ENCODE measurements at regions not wholly inside any gene's neighbourhood (a gene's known extent, or its start where the extent isn't known, plus 50 kb on each side); places are given as distances from the start of the nearest gene placed in this dataset.

DNA sequence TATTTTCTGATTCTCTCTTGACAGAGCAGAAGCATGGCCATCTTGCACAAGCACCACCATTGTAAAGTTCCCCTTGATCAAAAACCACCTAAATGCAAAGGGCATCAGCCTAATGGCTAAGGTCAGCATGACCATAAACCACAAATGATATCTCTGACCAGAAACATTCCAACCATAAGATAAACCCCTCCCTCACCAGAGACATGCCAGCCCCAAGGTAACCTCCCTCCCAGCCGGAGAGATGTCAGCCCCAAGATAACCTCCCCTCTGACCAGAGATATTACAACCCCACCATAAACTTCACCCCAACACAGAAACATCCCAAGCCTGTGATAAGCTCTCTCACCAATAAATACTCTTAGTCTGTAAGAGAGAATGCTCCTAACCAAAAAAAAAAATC is 72.1 kb upstream of the CDK1 start:
- H3K27me3 ChIP-seq, result no peaks in the 10 kb centered on the region

DNA sequence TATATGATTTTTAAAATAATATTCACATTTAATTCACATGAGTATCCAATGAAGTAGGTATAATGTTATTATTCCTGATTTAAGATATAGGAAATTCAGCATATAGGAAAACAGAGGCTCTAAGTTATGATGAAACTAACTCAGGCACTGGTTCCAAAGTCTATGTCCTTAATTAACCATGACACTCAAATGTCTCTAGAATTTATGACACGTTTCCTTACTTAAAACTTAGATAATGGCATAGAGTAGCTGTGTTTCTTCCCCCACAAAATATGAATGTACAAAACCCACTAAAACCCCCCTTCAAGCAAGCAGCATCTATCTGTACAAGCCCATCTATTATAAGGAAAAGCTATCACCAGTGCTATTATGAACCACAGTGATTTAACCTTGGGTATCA is 72.9 kb upstream of the CDK1 start:
- no peaks in the 10 kb centered on the region for H3K4me1 ChIP-seq (ENCODE audit: control insufficient read depth in 1 of 2, insufficient read depth in 1 of 2, low read depth in 1 of 2, low read length in 1 of 2)
- no peak overlapping the region for H3K4me3 ChIP-seq (ENCODE audit: low read depth in 1 of 2, low read length in 1 of 2)
- no peaks in the 10 kb centered on the region for H3K27me3 ChIP-seq
- TF ChIP-seq, protein P1, sequence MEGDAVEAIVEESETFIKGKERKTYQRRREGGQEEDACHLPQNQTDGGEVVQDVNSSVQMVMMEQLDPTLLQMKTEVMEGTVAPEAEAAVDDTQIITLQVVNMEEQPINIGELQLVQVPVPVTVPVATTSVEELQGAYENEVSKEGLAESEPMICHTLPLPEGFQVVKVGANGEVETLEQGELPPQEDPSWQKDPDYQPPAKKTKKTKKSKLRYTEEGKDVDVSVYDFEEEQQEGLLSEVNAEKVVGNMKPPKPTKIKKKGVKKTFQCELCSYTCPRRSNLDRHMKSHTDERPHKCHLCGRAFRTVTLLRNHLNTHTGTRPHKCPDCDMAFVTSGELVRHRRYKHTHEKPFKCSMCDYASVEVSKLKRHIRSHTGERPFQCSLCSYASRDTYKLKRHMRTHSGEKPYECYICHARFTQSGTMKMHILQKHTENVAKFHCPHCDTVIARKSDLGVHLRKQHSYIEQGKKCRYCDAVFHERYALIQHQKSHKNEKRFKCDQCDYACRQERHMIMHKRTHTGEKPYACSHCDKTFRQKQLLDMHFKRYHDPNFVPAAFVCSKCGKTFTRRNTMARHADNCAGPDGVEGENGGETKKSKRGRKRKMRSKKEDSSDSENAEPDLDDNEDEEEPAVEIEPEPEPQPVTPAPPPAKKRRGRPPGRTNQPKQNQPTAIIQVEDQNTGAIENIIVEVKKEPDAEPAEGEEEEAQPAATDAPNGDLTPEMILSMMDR (IDR thresholded peaks at IDR 0.05), result no peak
- H3K9me3 ChIP-seq, result no peaks in the 10 kb centered on the region
- no peaks in the 10 kb centered on the region for H3K36me3 ChIP-seq
- no peak overlapping the region for H3K27ac ChIP-seq

More for the DNA sequence above, 72.1 kb upstream of the CDK1 start:
- TF ChIP-seq, protein P1 (IDR thresholded peaks at IDR 0.05), result no peak
- no peaks in the 10 kb centered on the region for H3K36me3 ChIP-seq
- no peaks in the 10 kb centered on the region for H3K4me1 ChIP-seq (ENCODE audit: control insufficient read depth in 1 of 2, insufficient read depth in 1 of 2, low read depth in 1 of 2, low read length in 1 of 2)
- H3K9me3 ChIP-seq, result no peaks in the 10 kb centered on the region
- no peak overlapping the region for H3K4me3 ChIP-seq (ENCODE audit: low read depth in 1 of 2, low read length in 1 of 2)
- no peak overlapping the region for H3K27ac ChIP-seq

DNA sequence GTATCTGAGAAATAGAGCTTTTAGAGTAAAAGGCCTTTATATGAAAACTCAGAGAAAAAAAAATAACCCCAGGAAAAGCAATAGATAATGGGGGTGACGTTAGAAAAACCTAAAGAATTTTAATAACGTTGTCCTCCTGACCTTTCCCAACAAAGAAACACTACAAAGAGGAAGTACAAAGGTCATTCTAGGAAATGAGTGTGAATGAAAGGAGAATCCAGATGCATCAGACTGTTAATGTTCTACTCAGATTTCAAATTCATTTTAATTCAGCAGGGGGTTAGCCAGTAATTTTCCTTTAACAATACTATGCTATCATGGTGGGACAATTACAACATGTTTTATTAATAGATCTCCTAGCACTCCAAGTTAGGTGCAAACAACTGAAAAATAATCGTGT is 73.8 kb upstream of the CDK1 start:
- no peaks in the 10 kb centered on the region for H3K27me3 ChIP-seq
- no peak overlapping the region for H3K4me3 ChIP-seq (ENCODE audit: low read depth in 1 of 2, low read length in 1 of 2)
- no peaks in the 10 kb centered on the region for H3K36me3 ChIP-seq

DNA sequence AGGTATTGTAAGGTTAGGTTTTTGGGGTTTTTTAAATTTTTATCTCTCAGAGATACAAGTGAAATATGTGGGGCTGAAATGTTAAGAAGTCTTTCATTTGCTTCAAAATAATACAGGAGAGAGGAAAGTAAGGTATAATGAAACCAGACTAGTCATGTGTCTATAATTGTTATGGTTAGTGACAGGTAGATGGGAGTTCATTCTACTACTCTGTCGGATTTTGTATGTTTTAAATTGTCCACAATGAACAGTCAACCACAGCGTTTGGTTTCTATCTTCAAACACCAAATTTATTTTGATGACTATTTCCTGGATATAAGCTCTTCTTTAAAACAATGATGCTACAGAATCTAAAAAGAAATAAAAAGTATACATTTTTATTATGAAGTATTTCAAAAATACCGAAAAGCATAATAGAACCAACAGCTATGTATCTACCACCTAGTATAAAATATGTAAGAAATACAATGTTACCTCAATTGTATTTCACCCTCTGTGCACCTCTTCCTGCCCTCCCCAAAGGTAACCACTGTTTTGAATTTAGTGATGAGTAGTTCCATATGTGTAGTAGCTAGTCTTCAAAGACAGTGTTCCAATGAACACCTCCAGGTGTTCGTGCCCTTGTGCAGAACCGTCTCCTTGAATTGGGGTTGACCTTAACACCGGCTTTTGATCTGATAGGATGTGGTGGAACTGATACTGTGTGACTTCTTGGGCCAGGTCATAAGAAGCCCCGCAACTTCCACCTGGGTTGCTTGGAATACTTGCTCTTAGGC is 74.8 kb upstream of the CDK1 start:
- Histone ChIP-seq H3K36me3 (no peaks in the 10 kb centered on the region), H3K27ac (no peak overlapping the region), H3K4me3 (ENCODE audit: low read depth in 1 of 2, low read length in 1 of 2) (no peak overlapping the region), H3K9me3 (no peaks in the 10 kb centered on the region), H3K4me1 (ENCODE audit: control insufficient read depth in 1 of 2, insufficient read depth in 1 of 2, low read depth in 1 of 2, low read length in 1 of 2) (no peaks in the 10 kb centered on the region), H3K27me3 (no peaks in the 10 kb centered on the region)
- TF ChIP-seq, protein P1 (IDR thresholded peaks at IDR 0.05), result no peak

More for the DNA sequence above, 73.8 kb upstream of the CDK1 start:
- TF ChIP-seq, protein P1 (IDR thresholded peaks at IDR 0.05), result no peak
- H3K4me1 ChIP-seq (ENCODE audit: control insufficient read depth in 1 of 2, insufficient read depth in 1 of 2, low read depth in 1 of 2, low read length in 1 of 2), result no peaks in the 10 kb centered on the region
- no peak overlapping the region for H3K27ac ChIP-seq
- H3K9me3 ChIP-seq, result no peaks in the 10 kb centered on the region

DNA sequence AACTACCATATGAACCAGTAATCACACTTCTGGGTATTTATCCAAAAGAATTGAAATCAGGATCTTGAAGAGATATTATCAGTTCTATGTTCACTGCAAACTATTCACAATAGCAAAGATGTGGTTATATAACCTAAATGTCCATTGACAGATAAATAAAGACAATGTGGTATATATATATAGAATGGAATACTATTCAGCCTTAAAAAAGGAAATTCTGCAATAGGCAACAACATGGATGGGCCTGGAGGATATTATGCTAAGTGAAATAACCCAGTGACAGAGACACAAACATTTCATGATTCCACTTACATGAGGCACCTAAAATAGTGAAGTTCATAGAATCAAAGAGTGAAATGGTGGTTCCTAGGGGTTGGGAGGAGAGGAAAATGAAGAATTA is 90.6 kb upstream of the CDK1 start:
- Histone ChIP-seq H3K27me3 (no peaks in the 10 kb centered on the region), H3K36me3 (no peaks in the 10 kb centered on the region), H3K27ac (no peak overlapping the region), H3K4me1 (ENCODE audit: control insufficient read depth in 1 of 2, insufficient read depth in 1 of 2, low read depth in 1 of 2, low read length in 1 of 2) (no peaks in the 10 kb centered on the region), H3K4me3 (ENCODE audit: low read depth in 1 of 2, low read length in 1 of 2) (no peak overlapping the region), H3K9me3 (no peaks in the 10 kb centered on the region)
- TF ChIP-seq, protein P1 (IDR thresholded peaks at IDR 0.05), result no peak
